ENCODE measurements at regions not wholly inside any gene's neighbourhood (a gene's known extent, or its start where the extent isn't known, plus 50 kb on each side); places are given as distances from the start of the nearest gene placed in this dataset.
A peak's percentile ranks its signal among the peaks of the same experiment; 100 is the strongest.
"Not testable (repeated sequence)": the region's sequence is repeated elsewhere in the genome, so short reads cannot be mapped to it uniquely, and the experiment has no call there.

DNA sequence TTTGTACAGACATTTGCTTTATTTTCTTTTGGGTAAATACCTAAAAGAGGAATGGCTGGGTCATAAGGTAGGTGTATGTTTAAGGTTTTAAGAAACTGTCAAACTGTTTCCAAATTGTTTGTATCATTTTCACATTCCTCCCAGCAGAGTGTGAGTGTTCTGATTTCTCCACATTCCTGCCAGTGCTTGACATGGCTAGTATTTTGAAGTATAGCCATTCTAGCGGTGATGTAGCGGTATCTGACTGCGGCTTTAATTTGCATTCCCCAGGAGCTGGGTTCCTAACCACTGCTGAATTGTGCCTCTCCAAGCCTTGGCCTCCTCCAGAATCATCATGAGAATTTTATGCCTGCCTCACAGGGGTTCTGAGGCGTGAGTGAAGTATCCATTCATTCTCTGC, 61.8 kb upstream of the ARL4C start:
- FAIRE-seq = no peak
- no peak for DNase-seq (ENCODE audit: insufficient read length, low spot score)
- TF ChIP-seq, protein P1, sequence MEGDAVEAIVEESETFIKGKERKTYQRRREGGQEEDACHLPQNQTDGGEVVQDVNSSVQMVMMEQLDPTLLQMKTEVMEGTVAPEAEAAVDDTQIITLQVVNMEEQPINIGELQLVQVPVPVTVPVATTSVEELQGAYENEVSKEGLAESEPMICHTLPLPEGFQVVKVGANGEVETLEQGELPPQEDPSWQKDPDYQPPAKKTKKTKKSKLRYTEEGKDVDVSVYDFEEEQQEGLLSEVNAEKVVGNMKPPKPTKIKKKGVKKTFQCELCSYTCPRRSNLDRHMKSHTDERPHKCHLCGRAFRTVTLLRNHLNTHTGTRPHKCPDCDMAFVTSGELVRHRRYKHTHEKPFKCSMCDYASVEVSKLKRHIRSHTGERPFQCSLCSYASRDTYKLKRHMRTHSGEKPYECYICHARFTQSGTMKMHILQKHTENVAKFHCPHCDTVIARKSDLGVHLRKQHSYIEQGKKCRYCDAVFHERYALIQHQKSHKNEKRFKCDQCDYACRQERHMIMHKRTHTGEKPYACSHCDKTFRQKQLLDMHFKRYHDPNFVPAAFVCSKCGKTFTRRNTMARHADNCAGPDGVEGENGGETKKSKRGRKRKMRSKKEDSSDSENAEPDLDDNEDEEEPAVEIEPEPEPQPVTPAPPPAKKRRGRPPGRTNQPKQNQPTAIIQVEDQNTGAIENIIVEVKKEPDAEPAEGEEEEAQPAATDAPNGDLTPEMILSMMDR (IDR thresholded peaks at IDR 0.05; ENCODE audit: insufficient read depth, missing control alignments) = no peak

DNA sequence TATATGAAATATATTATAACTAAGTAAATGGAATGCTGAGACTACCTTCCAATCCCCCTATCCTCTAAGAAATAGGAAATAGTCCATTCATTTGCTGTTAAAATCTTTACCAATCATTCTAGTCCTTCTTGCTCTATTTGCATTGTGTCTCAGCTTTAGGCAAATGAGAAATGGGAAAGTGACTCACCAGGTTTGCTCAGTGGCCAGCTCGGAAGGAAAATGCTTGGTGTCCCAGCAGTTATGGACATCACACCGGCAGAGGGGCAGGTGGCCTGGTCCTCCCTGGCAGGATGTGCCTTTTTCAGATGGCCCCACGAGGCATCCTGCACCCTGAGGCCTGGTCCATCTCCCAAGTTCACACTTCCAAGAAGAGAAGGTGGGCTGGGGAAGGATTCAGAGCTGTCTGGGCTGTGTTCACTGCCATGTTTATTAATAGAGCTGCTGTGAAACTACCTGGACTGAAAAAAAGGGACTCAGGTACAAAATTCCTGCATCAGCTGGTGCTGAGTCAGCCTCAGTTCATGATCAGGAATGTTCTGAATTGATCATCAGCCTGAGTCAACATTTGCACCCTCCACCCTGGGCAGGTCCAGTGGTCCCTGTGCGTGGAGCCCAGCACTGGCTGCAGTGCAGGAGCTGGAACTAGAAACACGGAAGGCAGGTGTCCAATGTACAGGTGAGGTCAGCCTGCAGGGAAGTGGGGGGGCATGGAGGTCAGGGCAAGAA, 60.1 kb upstream of the ARL4C start:
- TF ChIP-seq, protein P1 (IDR thresholded peaks at IDR 0.05; ENCODE audit: insufficient read depth, missing control alignments) = no peak
- DNase-seq (ENCODE audit: insufficient read length, low spot score) (no peak), FAIRE-seq (no peak)

DNA sequence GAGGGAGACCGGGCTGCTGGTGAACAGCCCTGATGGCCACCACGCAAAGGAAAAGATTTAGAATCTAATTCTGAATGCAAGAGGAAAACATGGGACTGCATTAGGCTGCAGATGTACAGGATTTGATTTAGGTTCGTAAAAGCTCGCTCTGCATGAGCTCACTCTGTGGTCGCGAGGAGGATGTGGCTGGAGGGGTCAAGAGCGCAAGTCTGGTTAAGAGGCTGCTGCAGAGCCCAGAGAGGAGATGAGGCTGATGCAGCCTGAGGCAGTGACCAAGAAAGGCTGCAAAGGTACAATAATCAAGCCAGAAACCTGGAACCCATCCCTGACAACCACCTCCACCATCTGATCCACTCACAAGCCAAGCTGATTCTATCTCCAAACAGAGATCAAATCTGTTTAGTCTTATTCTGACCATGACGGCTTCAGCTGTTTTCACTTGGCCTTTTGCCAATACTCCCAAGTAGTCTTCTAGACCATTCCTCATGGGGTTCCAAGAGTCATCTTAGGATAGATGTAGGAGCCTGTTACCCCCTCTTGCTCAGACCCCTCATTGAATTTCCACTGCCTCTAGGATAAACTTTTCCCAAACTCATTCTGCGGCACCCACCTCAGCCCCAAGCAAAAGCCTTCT, 58.9 kb upstream of the ARL4C start:
- TF ChIP-seq, protein P1 (IDR thresholded peaks at IDR 0.05; ENCODE audit: insufficient read depth, missing control alignments) = no peak
- DNase-seq (ENCODE audit: insufficient read length, low spot score) (no peak), FAIRE-seq (no peak)

DNA sequence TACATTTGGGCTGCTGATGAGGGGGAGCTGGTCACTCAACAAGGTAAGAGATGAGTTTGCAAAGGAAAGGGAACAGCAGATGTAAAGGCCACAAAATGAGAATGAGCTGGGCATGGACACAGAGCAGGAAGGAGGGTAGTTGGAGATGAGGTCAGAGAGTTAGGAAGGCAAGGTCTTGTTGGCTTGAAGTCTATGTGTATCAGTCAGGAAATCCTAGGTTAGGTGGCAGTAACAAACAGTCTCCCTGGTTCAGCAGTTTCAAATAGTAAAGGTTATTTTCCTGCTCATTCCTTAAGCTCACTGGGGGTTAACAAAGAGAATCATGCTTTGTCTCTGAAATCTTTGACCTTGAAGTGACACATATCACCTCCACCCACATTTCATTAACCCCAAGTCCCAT, 58.3 kb upstream of the ARL4C start:
- DNase-seq (ENCODE audit: insufficient read length, low spot score) (no peak), FAIRE-seq (no peak)
- TF ChIP-seq, protein P1 (IDR thresholded peaks at IDR 0.05; ENCODE audit: insufficient read depth, missing control alignments) = no peak

DNA sequence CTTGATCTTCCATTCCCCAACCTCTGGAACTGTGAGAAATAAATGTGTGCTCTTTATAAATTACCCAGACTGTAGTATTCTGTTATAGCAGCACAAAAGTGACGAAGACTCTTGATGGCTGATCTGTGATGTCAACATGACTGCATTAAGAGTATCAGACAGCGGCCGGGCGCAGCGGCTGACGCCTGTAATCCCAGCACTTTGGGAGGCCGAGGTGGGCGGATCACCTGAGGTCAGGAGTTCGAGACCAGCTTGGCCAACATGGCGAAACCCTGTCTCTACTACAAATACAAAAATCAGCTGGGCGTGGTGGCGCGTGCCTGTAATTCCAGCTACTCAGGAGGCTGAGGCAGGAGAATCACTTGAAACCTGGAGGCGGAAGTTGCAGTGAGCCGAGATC, 56.3 kb upstream of the ARL4C start:
- not testable (repeated sequence) for FAIRE-seq

DNA sequence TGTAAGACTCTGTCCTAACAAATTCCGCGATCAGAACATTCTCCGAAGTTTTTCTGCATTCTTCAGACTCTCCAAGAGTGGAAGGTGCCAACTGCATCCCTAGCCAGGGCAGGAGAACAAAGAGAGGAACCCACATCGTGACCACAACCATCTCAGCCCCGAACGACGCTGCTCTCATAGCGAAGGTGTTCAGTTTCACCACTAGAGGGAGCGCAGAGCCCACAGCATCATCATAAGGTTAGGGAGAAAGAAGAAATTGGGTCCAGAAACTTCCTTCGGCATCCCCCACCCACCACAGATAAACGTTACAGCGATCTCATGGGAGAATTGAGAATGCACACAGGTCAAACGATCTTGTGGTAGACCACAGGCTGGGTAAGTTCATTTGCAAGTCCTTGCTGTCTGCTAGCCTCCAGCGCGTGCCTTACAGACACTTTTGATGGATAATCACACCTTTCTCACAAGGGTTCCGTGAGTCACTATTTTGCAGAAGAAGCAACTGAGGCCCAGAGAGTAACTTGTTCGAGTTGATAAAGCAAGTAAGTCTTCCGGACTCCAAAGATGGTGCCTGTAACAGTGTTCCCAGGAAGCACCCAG, 53.7 kb upstream of the ARL4C start:
- peak; percentile 40 for DNase-seq (ENCODE audit: insufficient read length, low spot score)
- TF ChIP-seq, protein P1 (IDR thresholded peaks at IDR 0.05; ENCODE audit: insufficient read depth, missing control alignments) = peak; percentile 96
- no peak for FAIRE-seq

More for the DNA sequence above, 56.3 kb upstream of the ARL4C start:
- not testable (repeated sequence) for DNase-seq (ENCODE audit: insufficient read length, low spot score)

DNA sequence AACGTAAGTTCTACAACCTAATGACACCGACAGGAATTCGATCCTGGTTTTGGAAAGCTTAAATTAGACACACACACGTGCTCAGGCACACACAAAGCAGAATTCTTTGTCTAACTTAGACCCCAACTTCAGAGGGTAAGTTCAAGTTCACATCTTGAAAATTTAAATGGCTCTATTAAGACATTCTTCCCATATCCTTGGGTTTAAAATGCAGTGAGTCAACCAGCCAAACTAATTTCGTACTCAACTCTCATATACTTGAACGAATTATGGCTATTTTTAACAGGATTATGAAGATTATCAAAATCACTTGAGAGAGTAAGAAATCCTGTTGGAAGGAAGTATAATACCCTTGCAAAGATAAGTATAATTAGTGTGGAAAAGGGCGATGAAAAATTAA, 53.2 kb upstream of the ARL4C start:
- DNase-seq (ENCODE audit: insufficient read length, low spot score) (no peak), FAIRE-seq (peak; percentile 78)
- TF ChIP-seq, protein P1 (IDR thresholded peaks at IDR 0.05; ENCODE audit: insufficient read depth, missing control alignments) = no peak
